NCI-H1105 (cell line): ENCODE measurements at regions not wholly inside any gene's neighbourhood (a gene's known extent, or its start where the extent isn't known, plus 50 kb on each side); places are given as distances from the start of the nearest gene placed in this dataset.
A peak's percentile ranks its signal among the peaks of the same experiment; 100 is the strongest.

ENCODE experiments used
- DNase-seq: peaks from one replicate; lab custom pipeline; 2025; lab: John Stamatoyannopoulos, UW

DNA sequence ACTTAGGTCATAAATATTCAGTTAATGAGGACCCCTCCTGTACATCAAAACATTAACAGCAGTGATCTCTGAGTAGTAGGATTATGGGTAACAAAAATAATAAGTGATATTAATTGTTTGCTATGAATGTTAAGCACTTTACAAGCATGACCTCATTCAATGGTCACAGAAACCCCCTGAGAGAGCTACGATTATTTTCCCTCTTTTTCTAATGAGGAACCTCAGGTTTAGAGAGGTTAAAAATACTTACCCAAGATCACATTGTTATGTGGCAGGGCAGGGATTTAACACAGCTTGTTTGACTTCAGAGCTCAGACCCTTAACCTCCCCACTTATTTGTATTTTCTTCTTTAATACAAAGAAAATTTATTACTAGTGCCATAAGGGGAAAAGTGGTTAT is 228.2 kb downstream of the TBL1XR1 start:
- no peak for DNase-seq

DNA sequence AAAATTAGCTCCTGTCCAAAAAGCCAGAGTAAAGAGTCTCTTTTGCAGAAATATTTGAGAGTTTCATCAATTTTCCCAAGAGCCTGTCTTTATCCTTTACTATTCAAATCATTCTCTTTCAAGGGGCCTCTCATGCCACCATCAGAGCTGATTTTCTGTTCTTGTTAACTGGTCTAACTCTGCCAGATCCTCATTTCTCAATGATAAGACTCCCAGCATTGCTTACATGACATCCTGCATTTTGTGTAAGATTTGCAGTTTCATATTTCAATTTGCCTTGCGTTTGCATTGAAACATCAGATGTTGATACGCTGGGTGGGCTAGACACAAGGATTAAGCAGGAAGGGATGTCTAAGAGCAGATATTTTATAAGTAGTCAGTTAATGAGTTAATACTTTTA is 228.7 kb downstream of the TBL1XR1 start:
- DNase-seq, result no peak

DNA sequence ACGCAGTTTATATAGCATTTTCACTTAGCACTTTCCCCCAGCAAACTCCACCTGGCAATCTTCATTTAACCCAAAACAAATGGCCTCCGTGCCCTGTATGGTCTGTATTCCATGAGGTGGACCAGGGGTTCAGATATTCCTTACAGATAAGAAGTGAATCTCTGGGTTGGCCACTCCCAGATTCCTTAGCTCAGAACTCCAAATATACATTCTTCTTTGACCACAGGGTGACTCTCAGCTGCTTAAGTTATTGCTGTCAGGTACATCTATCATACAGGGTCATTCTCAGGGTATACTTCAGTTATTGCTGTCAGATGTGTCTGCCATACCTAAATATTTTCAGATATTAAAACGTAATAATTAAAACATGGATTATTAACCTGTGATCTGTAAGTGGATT is 229.8 kb downstream of the TBL1XR1 start:
- DNase-seq, result no peak

DNA sequence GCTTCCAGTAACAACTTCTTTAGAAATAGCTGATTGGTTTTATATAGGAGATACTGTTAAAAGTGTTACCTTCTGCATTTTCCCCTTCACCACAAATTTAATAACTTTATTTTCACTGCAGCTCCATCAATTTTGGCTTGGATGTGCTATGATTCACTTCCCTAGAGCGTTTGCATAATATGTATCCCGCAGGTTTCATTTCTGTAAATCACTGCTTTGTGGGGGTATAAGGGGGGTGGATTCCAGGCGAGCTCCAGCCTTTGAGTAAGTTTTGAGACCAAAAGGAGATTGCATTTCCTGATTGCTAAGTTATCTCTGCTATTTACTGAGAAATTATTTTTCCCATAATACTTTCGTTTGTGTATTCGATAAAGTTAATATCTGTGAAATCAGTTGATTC is 232.6 kb downstream of the TBL1XR1 start:
- no peak for DNase-seq

DNA sequence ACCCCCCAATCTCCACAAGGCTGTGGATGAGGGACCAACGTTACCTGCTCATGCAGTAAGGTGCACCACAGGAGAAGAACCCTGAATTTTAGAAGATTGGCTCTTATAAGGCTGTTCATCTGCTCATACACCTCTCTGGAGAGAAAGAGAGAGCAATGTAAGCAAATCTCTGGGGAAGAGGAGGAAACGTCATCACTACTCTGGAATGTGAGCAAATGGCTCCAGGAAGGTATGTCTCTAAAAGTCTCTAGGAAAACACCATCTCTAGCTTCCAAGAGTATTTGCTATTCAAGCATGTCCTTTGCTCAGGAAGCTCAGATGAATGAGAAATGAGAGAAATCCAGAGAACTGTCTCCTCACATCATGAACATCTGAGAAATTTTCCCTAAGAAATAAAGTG is 235.4 kb downstream of the TBL1XR1 start:
- DNase-seq, result no peak

DNA sequence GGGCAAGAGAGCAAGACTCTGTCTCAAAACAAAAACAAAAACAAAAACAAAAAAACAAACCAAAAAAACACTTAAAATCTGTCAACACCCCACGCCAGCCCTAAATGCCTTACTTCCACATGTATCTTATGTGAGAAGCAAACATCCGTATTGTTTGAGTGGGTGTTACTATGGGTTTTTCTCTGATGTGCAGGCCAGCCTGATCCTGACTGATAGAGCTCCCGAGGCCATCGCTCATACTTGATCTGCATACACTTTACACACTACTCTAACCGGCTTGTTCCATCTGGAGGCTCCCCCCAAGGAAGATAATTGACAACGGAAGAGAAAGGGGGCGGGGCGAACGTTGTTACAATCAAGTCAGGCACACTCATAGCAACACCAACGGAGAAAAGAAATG is 237.4 kb downstream of the TBL1XR1 start:
- no peak for DNase-seq

DNA sequence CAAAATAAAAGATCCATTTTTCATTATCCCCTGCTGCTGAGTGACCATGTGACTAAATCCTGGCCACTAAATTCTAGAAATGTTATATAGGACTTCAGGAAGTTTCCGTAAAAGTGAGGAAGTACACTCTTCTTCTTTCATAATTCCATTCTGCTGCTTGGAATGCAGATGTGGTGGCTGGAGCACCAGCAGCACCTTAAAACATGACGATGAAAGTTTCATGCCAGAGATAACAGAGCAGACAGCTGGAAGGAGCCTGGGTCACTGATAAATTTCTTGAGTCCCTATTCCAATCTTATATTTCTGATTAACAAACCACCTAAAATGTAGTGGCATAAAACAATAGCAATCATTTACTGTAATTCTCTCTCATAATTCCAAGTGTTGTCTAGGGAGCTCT is 238.7 kb downstream of the TBL1XR1 start:
- DNase-seq, result no peak

DNA sequence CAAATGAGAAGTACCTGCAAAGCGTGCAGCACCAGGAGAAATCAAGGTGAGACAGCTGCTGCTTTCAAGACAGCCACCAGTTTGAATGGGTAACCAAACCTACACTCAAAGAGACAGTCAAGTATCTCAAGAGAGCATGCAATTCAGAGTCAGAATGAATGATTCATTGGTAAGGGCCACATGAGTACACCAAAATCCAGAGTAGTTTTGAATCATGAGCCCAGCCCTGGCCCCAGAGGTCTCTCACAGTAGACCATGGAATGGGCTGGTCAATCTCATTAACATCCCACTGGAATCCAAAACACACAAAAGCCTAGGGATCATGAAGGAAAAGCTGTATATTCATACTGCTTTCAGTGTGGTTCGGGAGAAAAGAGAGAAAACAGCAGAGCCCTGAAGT is 242.8 kb downstream of the TBL1XR1 start:
- DNase-seq, result no peak

DNA sequence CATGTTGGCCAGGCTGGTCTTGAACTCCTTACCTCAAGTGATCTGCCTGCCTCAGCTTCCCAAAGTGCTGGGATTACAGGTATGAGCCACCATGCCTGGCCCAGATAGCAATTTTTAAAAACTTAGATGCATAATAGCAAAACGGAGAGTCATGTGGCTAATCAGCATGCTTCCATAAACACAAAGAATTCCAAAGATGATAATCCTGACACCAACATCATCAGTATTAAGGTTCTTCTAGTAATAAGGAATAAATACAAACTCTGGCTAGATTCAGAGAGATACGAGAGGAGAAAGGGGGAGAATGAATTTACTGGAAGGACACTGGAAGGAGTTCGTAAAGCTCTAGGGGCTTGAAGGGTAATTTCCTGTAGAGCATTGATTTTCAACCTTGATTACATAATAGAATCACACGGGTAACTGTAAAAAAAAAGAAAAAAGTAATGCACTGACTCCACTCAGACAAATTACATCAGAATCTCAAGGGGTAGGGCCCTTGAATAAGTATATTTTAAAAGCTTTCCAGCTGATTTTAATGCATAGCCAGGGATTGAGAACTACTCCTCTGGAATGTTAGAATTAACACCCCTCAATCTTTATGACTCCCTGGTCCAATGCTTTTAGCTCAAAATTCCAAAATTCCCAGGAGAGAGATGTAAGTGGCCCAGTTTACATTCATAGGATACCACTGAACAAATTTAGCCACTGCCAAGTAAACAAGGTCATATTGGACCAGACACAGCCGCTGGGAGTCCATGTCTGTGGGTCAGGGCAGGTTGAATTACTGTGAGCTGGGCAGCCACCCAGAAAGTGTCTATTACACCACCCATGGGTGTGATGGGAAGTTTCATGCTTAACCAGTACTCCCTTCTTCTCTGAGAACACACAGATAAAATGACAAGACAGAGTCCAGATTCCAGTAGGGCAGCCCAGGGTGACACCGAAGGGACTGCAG is 243.9 kb downstream of the TBL1XR1 start:
- no peak for DNase-seq

DNA sequence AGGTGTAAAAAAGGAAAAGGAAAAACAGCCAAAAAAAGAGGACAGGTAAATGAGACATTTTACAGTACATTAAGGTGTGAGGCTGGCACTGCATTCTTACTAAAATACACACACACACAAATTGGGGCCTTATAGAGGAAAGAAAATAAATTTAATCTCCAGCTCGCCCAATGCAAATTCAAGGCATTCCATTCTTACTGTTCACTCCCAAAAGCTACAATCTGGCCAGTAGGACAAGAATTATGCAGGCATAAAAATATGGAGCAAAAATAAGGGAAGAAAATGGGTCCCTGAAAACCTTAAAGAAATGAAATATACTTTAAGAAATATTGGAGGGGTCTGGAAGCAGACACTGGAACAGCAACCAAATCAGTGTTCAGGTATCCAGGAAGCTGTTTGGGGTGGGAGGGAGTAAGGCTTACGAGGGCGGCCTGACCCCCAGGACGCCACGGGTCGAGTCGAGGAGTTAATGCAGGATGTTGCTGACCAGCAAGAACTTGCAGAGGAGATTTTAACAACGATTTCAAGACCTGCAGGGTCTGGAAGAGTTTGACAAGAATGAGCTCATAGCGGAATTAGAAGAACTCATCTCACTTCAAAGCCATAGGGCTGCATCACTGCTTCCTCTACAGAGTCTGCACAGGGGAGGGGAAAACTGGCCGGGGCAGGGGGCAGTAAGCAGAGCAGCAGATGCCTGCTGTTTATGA is 245.5 kb downstream of the TBL1XR1 start:
- no peak for DNase-seq

DNA sequence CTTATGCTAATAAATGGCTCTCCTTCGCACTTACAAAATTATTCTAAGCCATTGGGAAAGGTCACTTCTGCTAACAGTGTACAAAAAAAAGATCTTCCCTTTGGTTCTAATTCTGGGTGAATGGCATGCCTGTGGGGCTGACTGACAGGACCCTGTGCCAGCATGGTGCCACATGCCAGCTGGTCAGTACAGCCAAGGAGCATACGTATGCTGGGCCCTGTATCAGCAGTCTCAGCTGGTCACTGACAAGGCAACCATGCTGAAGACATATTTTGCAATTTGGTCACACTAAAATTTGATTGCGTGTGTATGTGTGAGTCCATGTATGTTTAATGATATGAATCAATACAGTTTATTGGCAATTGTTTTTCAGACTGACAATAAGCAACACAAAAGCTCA is 246.1 kb downstream of the TBL1XR1 start:
- no peak for DNase-seq

DNA sequence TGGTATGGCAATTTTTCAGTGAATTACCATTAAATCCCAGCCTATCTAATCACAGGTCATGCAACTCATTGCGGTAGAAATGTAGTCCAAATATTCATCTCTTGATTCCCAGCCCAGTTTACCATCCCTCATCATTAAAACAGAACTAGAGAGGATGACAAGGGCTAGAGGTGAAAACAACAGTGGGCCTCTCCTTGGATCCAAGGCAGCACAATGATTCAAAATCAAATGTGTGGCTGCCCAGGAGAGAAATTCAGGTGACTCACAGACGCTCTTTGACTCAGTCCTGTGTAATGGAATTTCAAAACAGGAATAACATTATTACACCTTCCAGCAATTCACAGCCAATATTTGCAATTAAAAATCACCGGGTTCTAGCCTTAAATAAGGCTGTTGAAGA is 246.5 kb downstream of the TBL1XR1 start:
- no peak for DNase-seq

DNA sequence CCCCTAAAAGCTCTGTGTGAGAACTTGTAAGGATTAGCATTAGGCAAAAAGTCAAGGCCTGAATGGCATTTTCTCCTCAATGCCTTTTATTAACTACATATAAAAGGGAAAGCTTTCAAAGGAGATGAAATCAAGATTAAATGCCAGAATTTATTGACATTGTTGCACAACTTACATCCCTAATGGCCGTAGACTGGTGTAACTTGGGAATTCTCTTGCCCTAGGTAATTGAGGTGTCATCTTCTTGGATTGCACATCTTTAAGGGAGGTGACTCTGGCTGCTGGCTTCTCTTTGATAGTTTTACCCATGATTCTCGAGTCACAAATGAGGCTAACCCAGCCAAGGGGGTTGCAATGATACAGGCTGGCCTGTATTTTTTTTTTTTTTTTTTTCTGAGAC is 249.1 kb downstream of the TBL1XR1 start:
- no peak for DNase-seq

DNA sequence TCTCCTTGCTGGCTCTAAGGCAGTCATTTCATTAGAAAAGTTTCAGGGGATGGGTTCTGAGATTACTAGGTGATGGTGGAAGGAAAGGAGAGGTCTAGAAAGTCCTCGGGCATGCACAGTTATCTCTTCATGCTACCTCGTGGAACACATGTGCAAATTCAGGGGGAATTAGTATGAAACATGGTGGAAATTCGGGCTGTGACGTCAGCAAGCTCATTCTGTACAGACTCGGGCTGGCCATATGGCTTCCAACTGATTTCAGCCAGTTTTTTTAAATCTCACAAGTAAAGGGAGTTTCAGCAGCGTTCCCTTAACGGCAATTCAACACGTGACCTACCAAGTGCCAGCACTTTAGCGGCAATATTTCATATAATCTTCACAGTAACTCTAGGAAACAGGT is 251.1 kb downstream of the TBL1XR1 start:
- no peak for DNase-seq

DNA sequence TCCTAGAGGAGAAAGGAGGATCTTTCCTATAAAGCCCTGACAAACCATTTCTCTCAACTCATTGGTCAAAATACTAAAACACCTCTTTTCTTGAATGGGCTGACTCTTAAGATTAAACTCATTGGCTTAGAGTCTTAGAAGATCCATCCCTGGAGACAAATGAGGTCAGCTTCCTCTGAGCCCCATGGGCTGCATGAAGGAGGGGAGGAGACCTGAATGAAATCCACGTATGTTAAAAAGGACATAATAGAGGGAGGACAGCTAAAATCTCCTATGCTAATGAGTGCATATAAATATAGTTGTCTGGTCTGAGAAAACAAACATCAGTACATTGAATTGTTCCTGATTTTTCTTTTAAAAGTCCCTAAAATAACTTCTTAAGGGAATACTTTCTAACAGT is 255.0 kb downstream of the TBL1XR1 start:
- no peak for DNase-seq

DNA sequence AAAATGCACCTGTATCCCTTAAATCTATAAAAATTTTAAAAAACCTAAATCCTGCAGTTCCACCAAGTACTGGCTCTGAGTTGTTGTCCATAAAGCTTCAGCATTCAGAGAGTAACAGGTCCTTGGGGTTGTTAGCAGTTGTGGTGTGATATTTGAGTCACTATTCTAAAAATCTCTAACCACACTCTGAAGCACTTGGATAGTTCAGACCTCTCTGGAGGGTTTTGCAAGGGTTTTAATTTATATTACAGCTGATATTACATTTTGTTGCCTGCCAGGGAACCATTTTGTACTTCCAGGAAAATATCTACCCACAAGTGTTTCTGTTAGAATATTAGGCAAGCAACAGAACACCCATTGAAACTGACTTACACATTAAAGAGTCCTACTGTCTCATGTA is 255.6 kb downstream of the TBL1XR1 start:
- DNase-seq, result no peak

DNA sequence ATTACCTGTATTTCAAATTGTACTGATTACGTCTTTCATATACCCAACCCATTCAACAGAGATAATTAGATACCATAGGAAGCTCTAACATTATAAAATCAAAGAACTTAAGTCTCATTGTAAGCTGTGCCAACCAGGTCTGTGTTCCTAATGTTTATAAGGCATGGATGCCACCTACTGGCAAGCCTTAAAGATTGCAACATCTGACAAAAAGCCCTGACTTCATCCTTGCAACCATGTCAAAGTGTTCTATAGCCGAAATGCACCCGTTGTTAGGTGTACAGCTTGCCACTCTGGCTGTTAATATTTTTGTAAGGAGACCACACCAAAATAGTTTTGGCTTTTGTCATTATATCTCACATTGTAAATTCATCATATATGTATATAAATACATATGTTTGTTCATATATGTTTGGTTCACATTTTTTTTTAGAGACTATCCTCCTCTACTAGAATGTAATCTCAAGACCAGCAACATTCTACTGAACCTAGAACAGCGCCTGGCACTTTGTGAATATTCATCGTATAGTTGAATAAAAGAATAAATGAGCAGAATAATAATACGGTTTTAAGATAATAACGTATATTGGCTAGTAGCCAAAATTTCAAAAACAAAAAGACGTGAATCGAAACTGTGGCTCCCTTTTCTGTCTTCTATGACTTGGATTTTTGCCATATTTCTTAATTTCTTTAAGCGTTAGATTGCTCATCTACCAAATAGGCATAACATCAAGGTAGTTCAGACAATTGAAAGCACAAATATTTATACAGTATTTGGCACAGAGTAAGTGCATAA is 258.1 kb downstream of the TBL1XR1 start:
- peak; percentile 88 for DNase-seq

DNA sequence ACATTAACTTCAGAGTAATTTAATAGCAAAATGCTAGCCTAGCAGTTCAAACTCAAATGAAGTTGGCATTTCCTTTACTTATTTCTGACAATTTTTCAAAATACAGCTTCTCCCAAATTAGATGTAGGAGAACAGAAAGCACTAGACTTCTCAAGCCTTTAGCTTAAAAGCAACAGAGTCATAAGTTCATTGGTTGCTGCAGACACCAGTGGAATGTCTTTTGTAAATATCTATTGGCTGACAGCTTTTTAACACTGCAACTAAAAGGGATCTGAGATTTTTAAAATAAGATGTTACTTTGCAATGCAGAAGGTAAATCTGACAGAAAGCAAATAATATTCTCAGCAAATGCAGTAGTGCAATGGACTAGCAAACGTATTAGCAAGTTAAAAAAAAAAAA is 259.3 kb downstream of the TBL1XR1 start:
- no peak for DNase-seq

DNA sequence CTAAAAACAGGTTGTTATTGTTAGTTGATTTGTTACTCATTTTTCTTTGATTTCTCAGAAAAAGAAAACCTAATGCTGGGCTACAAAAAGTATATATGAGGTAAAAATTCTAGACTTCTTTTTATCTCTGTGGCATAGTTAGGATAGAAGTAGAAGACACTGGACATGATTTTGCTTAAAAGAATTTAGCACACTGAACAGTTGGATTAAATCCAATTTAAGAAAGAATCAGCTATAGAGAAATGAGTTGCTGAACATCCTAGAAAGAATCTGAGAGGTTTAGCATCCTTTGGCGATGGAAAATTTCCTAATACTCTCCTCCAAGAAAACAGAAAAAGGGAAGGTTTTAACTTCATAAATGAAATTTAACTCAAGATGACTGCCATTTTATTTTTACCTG is 259.7 kb downstream of the TBL1XR1 start:
- no peak for DNase-seq

DNA sequence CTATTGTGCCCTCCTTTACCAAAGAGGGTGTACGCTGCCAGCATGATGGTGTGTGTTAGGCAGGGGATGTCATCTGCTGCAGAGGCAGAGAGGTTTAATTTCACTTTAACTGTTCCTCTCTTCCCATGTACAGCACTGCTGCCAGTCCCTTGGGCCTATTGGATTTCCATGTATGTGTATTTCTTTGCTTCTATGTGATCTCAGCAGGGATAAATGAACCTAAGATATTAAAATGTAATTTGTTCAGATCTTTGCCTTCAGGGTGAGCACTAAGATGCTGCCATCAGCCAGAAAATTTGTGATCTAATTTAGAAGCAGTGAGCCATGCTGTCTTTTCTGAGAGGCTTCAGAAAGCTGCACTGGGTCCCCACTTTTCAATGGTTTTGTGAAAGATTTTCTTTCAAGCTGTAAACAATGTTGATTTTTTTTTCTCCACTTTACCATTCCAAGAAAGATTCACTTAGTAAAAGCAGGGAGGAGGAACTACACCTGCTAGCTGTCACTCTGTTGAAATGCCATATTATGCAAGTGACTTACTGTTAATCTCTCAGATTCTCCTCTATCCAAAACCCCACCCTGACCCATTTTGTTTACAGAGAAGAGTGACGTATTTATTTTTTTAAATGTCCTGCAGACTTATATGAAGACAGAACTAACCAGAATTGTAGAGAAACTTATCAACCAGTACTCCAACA is 261.9 kb downstream of the TBL1XR1 start:
- DNase-seq, result no peak

DNA sequence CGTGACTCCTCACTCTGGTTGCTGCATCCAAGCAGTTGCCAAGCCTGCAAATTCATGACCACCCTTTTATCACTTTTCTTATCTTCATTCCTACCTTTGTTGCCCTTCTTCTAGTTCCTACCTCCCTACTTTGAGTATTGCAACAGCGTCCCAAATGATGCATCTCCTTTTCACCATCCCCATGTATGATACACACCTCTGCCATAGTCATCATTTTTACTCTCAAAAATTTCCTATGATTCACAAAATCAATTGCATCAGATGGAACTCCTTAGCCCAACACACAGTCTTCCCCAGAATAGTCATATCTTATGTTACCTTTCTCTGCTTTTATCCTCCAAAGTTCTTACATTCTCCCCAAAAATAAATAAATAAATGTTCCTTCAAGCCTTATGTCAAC is 262.6 kb downstream of the TBL1XR1 start:
- no peak for DNase-seq

DNA sequence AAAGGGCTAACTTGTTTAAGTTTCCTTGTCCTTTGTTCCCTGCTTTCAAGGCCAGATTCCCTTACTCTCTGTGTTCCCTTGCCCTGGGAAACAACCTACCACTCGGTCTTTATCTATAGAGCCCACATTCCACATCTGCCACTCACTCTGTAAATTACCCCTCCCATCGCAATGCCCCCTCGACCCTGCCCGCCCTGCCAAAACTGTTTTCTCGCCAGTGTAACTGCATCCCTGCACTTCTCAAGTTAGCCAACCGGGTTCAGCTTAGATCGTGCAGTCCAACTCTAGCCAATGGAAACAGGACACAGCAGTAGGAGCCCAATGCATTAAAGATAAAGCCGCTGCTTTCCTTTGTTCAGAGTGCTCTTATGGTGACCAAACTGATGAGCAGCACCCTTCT is 263.6 kb downstream of the TBL1XR1 start:
- DNase-seq, result no peak
